GM18508 (cell line): ENCODE measurements at regions not wholly inside any gene's neighbourhood (a gene's known extent, or its start where the extent isn't known, plus 50 kb on each side); places are given as distances from the start of the nearest gene placed in this dataset.
A peak's percentile ranks its signal among the peaks of the same experiment; 100 is the strongest.
"Not testable (repeated sequence)": the region's sequence is repeated elsewhere in the genome, so short reads cannot be mapped to it uniquely, and the experiment has no call there.

Experiments
- ATAC-seq: cut with Tn5 transposase; IDR thresholded peaks from one replicate; pipeline ENCODE4 v1.9.1; 2021; ENCODE audit warnings: moderate number of reproducible peaks; ENCODE audit not compliant: insufficient read depth, unreplicated experiment

GRCh38 chr11:22920939-22921565 lies 60.8 kb upstream of the CCDC179 start:
- peak; percentile 99 for ATAC-seq

GRCh38 chr11:22922672-22923071 lies 62.4 kb upstream of the CCDC179 start:
- ATAC-seq = no peak

GRCh38 chr11:22923561-22923960 lies 63.3 kb upstream of the CCDC179 start:
- ATAC-seq = no peak

GRCh38 chr11:22926341-22926740 lies 66.1 kb upstream of the CCDC179 start:
- ATAC-seq = no peak

- ATAC-seq = no peak
These were observed 67.5 kb upstream of the CCDC179 start for GRCh38 chr11:22927793-22928192.

- no peak for ATAC-seq
These were observed 68.1 kb upstream of the CCDC179 start for GRCh38 chr11:22928207-22928917.

- ATAC-seq = peak; percentile 96
These were observed 70.7 kb upstream of the CCDC179 start for GRCh38 chr11:22930816-22931594.

GRCh38 chr11:22938691-22939090 lies 78.4 kb upstream of the CCDC179 start:
- ATAC-seq = no peak

- ATAC-seq = not testable (repeated sequence)
These were observed 81.3 kb upstream of the CCDC179 start for GRCh38 chr11:22941544-22941943.

- no peak for ATAC-seq
These were observed 97.5 kb upstream of the CCDC179 start for GRCh38 chr11:22957786-22958185.

- no peak for ATAC-seq
These were observed 114.0 kb upstream of the CCDC179 start for GRCh38 chr11:22974251-22974650.

GRCh38 chr11:22976146-22976545 lies 115.9 kb upstream of the CCDC179 start:
- no peak for ATAC-seq

GRCh38 chr11:22982903-22983302 lies 122.6 kb upstream of the CCDC179 start:
- ATAC-seq = no peak

GRCh38 chr11:22984045-22984444 lies 123.8 kb upstream of the CCDC179 start:
- no peak for ATAC-seq

GRCh38 chr11:22989371-22989770 lies 129.1 kb upstream of the CCDC179 start:
- ATAC-seq = no peak

GRCh38 chr11:22991196-22991595 lies 130.9 kb upstream of the CCDC179 start:
- no peak for ATAC-seq

- no peak for ATAC-seq
These were observed 146.5 kb upstream of the CCDC179 start for GRCh38 chr11:23006730-23007129.

GRCh38 chr11:23010790-23011335 lies 150.6 kb upstream of the CCDC179 start:
- ATAC-seq = no peak

GRCh38 chr11:23012930-23013329 lies 152.7 kb upstream of the CCDC179 start:
- ATAC-seq = no peak

GRCh38 chr11:23013509-23013908 lies 153.2 kb upstream of the CCDC179 start:
- ATAC-seq = no peak

GRCh38 chr11:23021287-23021863 lies 161.1 kb upstream of the CCDC179 start:
- peak; percentile 64 for ATAC-seq
